VCaP (cell line): ENCODE measurements at regions not wholly inside any gene's neighbourhood (a gene's known extent, or its start where the extent isn't known, plus 50 kb on each side); places are given as distances from the start of the nearest gene placed in this dataset.

ENCODE experiments used
- H3K27ac ChIP-seq: fragments of 450-650 bp; 2 replicates; pipeline ENCODE4 v1.5.1; 2017
- TF ChIP-seq, protein P1 (sequence below): fragments of 450-650 bp; conservative IDR thresholded peaks from 2 replicates; pipeline ENCODE4 v1.5.1; 2017; ENCODE audit warnings: mild to moderate bottlenecking, moderate library complexity

DNA sequence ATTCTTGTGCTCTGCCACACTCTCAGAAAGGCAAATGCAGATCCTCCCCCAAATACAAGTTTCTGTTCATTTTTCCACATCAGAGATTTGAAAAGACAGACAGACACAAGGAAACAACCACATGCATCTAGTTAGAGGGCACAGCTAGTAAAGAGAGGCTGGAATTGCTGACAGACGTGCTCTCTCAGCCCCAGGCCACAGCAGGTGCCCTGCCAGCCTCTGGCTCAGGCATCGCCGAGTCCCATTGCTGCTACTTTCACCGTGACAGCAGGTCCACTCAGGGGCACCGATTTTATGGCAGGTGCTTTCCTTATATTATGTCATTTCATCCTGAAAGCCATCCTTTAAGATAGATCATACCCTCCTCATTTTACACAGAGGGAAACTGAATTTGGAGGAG is 507.5 kb downstream of the EIPR1 start:
- TF ChIP-seq, protein P1, sequence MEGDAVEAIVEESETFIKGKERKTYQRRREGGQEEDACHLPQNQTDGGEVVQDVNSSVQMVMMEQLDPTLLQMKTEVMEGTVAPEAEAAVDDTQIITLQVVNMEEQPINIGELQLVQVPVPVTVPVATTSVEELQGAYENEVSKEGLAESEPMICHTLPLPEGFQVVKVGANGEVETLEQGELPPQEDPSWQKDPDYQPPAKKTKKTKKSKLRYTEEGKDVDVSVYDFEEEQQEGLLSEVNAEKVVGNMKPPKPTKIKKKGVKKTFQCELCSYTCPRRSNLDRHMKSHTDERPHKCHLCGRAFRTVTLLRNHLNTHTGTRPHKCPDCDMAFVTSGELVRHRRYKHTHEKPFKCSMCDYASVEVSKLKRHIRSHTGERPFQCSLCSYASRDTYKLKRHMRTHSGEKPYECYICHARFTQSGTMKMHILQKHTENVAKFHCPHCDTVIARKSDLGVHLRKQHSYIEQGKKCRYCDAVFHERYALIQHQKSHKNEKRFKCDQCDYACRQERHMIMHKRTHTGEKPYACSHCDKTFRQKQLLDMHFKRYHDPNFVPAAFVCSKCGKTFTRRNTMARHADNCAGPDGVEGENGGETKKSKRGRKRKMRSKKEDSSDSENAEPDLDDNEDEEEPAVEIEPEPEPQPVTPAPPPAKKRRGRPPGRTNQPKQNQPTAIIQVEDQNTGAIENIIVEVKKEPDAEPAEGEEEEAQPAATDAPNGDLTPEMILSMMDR: no peak
- no peak overlapping the region for H3K27ac ChIP-seq

DNA sequence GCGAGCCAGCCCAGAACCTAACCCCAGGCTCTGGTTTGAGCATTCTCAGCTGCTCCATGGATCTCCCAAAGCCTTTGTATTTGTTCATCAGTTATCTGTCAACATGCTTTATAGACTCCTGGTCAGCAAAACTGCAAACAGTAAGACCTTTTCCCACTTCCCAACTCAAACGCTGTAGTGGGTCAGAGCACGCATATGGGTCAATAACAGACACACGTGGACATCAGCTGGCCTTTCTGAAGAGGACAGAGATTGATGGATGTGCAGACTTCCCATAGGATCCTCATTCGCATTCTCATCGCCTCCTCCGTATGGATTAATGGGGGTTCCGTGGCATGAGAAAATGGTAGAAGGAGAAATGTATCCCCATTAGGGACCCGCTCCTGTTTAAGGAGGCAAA is 508.1 kb downstream of the EIPR1 start:
- TF ChIP-seq, protein P1: no peak

DNA sequence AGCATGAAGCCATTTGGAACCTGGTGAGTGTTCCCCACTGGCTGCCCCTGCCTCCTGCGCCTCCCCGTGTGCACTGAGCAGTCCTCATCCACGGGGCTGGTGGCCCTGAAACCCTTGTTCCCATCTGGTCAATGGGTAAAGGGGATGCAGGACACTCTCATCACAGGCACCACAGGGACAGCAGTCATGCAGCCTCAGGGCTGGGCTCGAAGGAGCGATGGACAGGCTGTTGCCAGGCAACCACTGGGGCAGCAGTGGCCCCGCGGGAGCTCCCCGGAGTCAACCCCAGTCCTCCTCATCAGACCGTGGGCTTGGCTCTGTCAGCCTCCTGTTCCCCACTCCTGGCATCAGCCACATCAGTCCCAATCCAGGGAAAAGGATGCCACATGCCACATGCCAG is 509.5 kb downstream of the EIPR1 start:
- peak overlapping the region; percentile 19; the same call in 1 of the 2 replicates for H3K27ac ChIP-seq
- TF ChIP-seq, protein P1: no peak

More for the DNA sequence above, 508.1 kb downstream of the EIPR1 start:
- no peak overlapping the region for H3K27ac ChIP-seq

DNA sequence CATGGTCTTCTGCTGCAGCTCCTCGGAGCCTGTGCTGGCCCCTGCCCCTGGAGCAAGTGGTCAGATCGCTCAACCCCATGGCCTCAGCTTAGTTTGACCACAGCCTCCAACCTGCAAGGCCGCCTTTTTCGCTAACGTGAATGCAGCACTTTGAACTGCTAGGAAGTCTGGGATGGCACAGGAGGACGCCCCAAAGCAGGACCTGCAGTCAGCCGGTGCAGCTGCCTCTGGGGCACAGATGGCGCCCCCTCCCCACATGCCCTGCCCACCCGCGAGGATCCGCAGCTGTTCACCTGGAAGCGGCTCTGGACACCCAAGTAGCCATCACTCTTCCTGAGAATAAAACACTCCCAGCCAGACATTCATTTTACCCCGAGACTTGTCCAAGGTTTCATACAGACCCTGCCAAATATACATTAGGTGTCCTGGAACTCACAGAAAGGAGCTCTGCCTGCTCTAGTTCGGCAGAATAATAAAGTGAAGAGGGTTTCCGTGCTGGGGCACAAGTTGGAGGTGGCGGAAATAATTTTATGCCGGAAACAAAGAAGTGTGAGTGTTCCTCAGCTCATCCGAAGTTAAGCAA is 510.1 kb downstream of the EIPR1 start:
- TF ChIP-seq, protein P1: no peak
- H3K27ac ChIP-seq: peak overlapping the region; percentile 19; the same call in 1 of the 2 replicates

DNA sequence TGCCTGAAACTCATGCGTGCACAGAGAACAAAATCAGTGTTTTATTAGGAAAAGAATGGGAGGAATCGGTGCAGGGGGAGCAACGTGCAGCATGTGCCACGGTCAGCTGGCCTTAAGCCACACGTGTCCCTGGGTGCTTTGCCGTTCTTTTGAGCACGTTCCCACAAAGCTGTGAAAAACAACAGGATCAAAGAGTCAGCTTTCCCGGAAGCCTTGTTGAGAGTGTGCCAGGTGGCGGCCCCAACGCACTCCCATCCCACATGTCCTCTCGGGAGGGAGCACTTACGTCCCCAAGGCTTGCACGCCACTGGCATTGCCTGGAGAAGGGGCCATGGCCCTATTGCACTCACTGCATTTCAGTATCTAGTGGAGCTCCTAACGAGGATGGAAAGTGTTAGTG is 511.2 kb downstream of the EIPR1 start:
- TF ChIP-seq, protein P1: no peak
- no peak overlapping the region for H3K27ac ChIP-seq

DNA sequence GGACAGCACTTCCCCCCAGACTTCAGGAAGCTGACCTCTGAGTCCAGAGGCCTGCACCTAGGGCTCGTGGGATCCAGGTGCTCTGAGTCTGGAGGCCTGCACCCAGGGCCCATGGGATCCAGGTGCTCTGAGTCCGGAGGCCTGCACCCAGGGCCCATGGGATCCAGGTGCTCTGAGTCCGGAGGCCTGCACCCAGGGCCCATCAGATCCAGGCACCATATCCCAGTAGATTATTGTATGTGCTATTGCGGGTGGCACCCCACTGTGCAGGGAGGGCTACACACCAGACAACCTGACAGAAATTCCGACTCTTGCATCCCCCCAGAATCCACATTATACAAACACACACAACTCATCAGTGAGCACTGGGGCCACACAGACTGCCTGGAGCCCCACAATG is 515.2 kb downstream of the EIPR1 start:
- no peak overlapping the region for H3K27ac ChIP-seq
- TF ChIP-seq, protein P1: no peak

DNA sequence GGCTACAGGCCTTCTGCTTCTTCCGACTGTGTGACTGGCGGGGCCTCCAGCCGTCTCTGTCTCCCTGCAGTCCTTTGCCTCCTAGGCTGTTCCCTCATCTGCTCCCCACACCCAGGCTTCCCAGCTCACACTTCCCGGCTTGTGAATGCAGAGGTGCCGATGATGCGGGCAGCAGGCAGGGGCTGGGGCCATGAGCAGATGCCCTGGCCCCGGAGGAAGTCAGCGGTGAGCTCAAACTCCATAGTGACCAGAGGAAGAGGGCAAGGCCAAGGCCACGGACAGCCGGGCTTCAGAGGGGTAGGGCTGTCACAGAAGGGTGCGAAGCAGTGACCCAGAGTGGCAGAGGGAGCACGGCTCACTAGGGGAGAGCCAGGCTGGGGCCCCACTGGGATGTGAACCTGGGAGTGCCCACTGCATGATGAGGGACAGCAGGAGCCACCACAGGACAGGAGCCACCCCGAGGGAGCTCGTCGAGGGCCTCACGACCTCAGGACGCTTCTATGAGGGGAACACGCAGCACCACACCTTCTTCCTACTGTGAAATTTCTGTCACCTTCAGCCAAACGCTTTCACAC is 515.9 kb downstream of the EIPR1 start:
- TF ChIP-seq, protein P1: no peak
- no peak overlapping the region for H3K27ac ChIP-seq
